HuH-7 (cell line): ENCODE measurements at regions not wholly inside any gene's neighbourhood (a gene's known extent, or its start where the extent isn't known, plus 50 kb on each side); places are given as distances from the start of the nearest gene placed in this dataset.
"Not testable (repeated sequence)": the region's sequence is repeated elsewhere in the genome, so short reads cannot be mapped to it uniquely, and the experiment has no call there.

Experiments used
- DNase-seq: peaks from one replicate; pipeline ENCODE4 v3.0.0; 2011; ENCODE audit warnings: low spot score

DNA sequence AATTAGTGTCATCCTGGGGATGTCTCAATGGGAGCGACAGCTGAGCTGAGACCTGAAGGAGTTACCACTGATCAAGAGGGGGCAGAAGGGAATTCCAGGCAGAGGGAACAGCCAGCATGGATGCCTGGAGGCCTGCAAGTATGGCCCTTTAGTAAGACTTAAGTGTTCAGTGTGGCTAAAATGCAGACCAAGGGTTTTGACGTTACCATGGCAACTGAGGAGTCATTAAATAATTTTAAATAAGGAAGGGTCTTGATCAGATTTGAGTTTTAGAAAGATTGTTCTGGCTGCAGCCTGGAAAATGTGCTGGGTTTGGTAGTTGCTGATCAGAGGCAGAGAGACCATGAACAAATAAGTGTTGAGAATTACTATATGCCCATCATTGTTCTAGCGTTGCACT lies 285.5 kb downstream of the USP46 start:
- no peak for DNase-seq

DNA sequence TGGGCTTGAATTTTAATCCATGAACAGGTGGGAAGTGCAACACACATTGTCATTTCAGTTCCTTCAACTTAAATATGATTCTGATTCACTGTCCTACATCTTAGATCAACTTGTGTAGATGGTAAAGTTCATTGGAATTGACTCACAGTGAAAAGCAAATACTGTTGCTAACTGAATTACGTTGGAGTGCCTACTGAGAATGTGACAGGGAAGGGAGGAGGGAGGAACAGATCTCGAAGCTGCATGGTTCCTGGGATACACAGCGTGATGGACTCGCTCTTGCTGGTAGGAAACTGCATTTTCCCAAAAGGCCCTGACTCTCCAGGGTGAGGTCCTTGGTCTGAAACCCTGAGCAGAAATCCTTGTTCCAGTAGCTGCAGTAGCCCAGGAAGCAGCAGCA lies 284.2 kb downstream of the USP46 start:
- DNase-seq, result no peak

DNA sequence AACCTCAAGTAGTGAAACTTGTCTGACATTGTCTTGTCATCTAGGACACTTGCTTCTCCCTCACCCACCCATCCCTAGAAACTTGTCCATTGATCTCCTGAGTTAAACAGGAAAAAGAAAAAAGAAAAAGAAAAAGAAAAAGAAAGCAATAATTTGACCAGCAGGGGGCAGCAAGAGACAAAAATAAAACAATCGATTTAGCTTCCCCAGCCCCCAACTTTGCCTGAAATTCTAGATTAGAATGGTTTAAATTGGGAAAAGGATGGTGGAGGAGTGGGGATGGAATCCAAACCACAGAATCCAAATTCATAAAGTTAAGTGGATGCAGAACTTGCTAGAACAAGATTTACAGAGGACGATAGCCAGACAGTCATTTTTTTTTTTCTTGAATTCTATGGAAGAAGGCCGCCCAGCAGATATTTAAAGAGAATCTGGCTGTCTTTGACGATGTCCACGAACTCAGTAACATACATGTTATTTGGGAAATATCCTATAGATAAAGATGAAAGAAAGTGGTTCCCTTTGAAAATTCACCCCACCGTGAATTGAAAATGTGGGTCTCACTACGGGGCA lies 282.9 kb downstream of the USP46 start:
- peak; percentile 49 for DNase-seq

DNA sequence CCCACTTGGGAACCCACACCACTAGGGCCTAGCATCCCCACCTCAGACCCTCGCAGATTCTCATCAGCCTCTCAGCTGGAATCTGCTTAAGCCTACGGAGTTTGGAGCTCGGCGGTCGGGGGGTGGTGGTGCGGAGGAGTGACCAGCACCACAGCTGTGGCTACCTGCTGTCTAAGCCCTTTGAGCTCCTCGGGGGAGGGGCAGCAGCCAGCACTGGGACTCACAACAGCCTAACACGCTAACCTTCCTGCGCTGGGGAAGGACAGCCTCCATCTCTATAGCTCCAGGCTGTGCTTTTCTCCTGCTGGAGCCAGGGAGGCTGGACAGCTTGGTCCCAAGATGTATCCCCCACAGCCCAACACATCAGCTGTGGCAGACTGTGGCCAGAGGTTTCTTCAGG lies 281.5 kb downstream of the USP46 start:
- no peak for DNase-seq

DNA sequence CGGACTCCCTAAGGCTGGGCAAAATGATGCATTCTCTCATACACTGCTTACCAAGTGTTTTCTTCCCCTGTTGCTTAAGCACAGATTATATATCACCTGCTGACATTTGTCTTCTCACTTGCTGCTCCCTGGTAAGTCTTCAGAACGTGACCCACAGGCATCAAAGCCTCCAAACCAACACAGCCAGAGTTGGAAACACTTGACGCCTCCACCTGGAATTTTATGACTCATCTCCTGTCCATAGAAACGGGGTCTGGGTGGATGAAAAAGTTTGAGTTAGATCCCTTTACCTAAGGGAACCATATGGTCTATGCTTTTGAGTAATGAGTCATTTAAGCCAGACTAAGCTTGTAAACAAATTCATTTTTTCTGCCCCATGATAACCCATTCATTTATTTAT lies 251.6 kb downstream of the USP46 start:
- no peak for DNase-seq

DNA sequence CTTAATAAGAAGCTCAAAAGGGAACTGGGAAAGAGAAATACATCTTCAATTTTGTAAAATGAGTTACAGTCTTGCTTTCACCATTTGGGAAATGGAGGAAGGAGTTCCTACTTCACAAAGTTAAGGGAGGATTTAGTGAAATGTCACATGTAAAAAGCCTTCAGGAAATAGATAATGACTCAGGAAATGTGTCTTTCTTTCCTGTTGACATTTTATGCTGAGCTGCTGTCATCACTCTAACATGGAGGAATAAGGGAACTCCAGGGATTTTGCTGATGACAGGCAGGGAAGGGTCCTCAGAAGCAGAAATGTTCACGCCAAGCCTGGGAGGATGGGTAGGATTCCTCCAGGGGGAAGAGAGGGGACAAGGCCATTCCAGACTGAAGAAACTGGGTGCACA lies 251.1 kb downstream of the USP46 start:
- DNase-seq, result no peak

DNA sequence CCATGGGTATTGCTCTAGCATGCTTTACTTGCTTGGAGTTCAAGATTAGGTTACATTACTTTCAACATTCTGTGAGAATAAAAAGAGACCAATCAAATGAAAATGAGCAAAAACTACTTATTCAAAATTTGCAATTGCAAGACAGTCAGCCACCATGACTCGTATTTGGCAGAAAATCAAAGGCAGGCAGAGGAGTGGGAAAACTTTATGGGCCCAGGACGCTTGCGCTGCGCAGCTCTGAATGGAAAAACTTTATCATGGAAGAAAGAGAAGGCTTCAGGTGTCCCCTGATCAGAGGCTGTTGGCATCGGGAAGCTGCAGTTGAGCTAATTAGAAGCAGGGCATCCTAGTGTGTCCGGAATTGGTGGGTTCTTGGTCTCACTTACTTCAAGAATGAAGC lies 250.6 kb downstream of the USP46 start:
- DNase-seq, result no peak

DNA sequence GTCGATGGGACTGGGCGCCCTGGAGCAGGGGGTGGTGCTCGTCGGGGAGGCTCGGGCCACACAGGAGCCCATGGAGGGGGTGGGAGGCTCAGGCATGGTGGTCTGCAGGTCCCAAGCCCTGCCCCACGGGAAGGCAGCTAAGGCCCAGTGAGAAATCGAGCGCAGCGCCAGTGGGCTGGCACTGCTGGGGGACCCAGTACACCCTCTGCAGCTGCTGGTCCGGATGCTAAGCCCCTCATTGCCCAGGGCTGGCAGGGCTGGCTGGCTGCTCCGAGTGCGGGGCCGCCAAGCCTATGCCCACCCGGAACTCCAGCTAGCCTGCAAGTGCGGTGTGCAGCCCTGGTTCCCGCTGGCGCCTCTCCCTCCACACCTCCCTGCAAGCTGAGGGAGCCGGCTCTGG lies 249.3 kb downstream of the USP46 start:
- DNase-seq, result not testable (repeated sequence)

DNA sequence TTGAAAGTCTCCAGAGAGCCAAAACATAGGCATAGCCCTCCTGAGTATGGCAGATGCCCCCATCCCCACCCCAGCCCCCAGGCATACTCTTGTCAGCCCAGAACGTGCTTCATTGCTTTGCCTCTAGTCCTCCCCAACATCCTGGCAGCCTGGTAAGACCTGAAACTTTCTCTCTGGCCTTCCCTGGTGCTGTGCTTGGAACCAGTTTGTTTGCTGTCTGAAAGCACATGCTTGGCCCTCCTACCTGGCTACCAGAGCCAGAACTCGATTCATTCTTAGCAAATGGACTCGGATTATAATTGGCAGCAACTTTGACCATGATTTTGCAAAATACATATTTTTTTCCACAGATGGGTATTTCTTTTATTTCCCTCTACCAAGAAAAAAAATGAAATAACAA lies 248.1 kb downstream of the USP46 start:
- no peak for DNase-seq

DNA sequence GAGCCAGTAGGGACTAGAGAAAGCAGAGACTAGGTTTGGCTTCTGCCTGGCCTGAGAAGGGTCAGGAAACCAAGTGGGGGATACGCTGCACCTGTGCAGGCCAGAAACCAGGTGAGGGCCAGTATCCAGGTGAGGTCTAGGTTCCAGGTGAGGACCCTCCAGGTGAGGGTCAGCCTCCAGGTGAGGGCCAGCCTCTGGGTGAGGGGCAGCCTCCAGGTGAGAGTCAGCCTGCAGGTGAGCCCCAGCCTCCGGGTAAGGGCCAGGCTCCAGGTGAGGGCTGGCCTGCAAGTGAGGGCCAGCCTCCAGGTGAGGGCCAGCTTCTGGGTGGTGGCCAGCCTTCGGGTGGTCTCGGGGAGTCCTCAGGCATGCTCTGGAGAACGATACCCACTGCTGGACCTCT lies 238.8 kb downstream of the USP46 start:
- no peak for DNase-seq

DNA sequence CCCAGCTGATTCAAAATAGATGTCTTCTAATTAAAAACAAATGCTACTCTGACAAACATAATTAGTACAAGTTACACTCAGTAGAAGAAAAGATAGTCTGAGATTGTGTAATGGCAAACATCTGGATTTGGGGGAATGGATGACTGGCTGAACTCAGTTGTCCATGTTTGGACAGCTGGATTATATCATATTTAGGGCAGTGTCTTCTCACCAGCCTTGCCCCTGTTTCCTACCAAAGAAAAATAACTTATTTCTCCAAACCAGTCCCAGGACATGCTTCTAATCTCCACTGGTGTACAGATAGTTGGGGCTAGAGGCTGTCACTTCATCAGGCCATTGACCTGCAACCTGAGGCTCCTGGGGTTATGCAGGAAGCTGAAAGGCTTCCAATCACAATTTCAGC lies 237.3 kb downstream of the USP46 start:
- DNase-seq, result no peak

DNA sequence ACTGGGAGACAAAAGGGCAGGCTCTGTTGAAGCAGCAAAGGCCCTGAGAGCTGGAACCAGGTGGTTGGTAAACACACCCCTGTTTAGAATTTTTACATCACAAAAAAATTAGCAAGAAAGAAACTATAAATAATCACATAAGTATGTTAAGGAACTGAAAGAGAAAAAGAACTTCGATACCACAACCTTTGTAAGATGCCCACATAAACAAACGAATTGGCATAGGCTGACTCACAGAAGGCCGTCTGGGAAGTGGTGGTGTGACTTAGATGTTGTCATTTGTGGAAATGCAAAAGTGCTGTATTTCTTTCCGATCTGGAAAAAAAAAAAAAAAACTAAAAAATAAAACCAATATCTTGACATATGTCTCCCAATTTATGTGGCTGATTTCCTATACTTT lies 235.1 kb downstream of the USP46 start:
- no peak for DNase-seq

DNA sequence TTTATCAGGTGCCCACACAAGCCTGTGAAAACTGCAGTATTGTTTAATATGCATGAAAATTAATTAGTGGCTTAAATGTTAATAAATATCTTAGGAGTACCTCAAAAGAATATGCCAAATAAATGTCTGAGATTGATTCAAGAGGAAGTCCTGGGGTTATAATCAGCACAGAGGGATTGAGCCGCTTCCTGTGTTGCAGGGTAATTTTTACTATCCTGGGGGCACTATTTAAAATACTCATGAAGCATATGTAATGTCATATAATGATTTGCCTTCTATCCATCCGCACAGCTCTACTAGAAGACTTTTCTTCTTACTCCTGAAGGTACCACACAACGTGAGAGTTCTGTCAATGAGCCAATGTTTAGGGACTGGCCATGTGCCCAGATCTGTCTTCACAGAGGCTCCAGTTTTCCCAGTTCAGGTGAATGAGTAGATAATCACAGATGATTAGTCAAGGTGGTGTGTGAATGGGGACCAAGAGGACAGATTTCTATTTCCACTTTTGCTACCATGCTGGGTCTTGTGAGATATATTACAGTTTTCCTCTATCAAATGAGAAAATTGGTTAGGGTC lies 233.3 kb downstream of the USP46 start:
- no peak for DNase-seq

DNA sequence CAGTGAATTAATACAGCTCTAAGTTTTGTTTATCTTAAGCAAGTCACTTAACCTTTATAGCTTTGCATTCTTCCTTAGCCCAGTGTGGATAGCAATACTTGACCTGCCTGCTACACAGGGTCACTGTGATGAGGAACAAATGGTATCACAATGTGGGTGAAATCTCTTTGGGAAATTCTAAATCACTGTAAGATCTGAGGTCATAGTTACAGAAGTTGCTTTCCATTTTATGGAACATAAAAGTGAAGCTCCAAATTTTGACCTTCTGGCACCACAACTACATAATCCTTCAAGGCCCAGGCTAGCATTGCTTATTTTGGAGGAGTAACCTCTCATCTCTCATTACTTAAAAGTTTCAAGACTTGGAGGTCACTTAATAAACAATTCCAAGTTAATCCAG lies 227.7 kb downstream of the USP46 start:
- DNase-seq, result no peak

DNA sequence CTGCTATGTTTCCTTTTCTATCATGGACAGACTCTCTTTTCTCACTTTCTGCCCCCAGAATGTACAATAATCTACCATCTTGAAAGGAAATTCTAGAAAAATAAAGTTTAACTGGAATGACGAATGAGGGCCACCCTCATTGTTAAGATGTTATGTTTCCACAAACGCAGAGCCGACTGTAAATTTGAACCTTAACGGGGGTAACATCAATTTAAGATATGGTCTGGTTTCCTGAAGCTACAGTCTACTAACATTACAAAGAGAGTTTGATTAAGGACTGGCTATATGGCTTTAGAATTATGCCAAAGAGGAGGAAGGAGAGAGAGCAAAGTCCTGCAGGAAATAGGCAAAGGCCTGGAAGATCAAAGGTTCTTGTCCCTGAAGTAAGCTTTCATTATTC lies 227.2 kb downstream of the USP46 start:
- DNase-seq, result no peak

DNA sequence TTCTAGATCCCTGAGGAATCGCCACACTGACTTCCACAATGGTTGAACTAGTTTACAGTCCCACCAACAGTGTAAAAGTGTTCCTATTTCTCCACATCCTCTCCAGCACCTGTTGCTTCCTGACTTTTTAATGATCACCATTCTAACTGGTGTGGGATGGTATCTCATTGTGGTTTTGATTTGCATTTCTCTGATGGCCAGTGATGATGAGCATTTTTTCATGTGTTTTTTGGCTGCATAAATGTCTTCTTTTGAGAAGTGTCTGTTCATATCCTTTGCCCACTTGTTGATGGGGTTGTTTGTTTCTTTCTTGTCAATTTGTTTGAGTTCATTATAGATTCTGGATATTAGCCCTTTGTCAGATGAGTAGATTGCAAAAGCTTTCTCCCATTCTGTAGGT lies 216.6 kb downstream of the USP46 start:
- DNase-seq, result not testable (repeated sequence)

DNA sequence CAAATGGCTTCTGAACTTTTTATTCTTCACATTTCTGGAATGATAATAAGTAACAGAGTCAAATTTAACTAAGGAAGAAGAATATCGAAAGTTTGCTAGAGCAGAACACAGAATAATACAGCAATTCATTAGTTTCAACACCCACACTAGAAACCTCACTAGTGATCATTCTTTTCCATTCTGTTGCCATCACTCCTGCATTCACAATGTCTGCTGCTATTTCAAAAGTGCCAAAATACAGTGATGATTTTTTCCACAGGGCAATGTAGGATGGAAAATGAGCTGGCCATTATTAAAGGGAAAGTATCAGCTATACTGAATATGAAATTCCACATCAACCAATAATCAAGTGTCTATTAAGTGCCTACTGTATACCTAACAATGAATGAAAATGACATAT lies 186.7 kb downstream of the USP46 start:
- DNase-seq, result no peak

DNA sequence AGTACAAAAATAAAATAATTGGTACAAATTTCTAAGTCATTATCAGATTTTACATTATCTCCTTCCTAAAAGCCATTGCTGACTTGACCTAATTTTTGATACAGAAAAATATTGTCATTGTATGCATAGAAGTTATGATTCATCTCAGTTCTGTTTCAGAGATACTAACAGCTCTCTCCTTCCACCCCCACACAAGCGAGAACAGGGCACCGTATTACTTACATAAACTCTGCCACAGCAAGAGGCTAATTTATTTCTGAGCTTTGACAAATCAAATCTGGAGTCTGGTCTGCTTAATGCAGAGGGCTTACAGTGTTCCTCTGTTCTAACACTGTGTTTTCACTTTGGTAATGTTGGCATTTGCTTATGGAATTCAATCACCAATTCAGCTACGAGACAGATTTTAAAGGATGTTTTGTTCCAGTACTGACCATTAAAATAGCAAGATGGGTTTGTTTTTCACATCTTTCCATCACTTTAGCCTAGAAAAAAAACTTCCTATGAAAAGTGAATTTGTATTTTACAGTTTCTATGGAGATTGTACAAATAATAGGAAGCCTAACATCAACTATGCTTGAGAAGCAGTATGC lies 181.8 kb downstream of the USP46 start:
- no peak for DNase-seq

DNA sequence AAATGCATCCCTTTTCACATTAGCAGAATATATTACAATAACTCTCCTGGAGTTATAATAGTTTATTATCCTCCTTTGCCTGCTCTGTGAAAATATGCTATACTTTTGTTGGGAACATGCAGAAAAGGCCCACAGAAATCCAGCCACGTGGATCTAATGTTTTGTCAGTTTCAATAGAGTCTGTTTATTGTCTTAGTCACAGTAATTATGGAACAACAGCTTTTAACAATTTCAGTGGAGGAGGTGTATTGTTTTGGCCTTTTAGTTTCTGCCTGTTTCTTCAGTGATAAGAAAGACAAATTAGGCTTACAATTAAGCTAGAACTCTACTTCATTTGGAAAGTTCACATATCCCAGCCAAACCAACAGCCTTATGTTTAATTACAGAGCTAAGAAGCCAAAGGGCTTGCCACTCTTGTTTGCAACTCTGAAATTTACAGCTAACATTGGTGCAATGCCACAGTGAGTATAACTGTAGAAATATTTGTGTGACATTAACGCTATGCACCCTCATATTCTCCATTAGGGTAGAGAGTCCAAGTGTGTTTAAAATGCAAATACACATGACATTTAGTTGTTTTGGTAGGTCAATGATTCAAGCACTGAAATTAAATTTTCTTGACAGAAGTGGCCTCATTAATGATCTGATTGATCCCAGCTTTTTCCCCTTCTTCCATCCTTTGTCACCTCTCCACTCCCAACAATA lies 175.8 kb downstream of the USP46 start:
- DNase-seq, result no peak

DNA sequence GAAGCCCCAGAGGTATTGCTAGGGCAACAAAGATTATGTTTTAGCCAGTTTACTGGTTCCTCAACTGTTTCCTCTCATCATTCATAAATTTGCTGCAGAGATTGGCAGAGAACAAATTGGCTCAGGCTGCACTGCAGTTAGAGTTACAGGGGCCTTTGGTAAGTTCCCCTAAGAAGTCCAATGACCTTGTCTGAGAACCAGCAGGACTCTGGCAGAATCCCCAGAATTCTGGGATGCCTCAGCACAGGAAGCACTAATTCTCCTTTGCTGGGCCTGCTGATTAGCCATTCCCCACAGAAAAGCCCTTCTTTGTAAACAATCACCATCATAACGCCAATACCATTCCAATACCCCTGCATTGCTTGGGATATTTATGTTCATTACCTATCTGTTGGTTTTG lies 151.3 kb downstream of the USP46 start:
- DNase-seq, result no peak

DNA sequence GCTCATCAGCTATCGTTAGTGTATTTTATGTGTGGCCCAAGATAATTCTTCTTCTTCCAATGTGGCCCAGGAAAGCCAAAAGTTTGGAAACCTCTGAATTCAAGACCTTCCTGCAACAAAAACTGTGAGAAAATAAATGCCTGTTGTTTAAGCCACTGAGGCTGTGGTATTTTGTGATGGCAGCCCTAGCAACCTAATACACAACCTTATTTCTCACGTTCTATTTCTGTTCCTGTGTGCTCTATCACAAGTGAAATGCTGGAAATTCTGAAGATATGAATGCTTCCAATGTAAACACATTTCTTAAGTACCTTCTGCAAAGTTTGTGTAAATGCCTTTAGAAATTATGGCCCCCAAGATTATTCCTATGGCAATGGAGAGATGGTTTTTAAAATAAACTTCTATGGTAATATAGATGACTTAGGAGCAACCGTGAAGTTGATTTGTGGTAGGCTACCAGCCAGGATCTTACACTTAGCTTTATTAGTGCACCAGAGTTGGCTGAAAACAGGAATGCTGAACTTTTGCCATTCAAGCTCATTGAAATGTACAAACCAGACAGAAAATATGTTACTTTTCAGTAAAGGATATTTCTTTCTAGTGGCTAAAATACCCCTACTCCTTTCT lies 148.0 kb downstream of the USP46 start:
- DNase-seq, result no peak

DNA sequence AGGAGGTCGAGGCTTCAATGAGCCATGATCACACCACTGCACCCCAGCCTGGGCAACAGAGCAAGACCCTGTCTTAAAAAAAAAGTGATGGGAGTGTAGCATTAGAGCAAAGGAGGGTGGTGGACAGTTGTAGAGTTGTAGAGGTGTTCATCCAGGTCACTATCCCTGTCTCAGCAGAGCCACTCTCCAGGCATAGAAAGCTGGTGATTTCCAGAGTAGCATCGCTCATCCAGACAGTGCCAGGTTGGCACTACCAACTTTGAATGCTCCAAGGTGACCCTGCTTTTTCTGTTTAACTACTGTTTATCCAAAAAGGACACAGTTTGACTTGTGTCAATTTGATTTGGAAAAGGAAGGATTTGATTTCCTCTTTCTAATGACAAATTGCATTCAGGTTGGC lies 147.3 kb downstream of the USP46 start:
- no peak for DNase-seq

DNA sequence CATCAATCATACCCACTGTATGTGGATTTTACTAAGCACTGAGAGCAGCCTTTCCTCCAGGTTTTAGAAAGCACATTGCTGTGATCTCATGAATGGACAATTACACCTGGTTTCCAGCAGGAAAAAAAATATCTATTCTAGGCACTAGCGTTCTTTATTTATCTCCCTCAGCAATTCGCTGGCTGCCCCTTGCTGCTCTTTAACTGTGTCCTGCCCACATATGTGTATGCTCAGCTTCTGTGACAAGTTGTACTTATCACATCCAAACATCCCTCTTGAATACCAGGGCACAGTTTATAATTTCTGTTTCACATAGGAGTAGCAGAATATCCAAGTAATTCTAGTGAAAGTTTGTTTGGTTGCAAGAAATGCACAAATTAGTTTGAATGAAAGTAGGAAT lies 146.8 kb downstream of the USP46 start:
- DNase-seq, result no peak
